Frontal cortex (tissue), 3 donors: ENCODE measurements at regions not wholly inside any gene's neighbourhood (a gene's known extent, or its start where the extent isn't known, plus 50 kb on each side); places are given as distances from the start of the nearest gene placed in this dataset.
"Not testable (repeated sequence)": the region's sequence is repeated elsewhere in the genome, so short reads cannot be mapped to it uniquely, and the experiment has no call there.

Source experiments
- DNase-seq, 2 donors: peaks; one replicate each; pipeline ENCODE4 v3.0.0; 2012; ENCODE audit warnings: low spot score in 2 of 2
- FAIRE-seq: peaks from 2 replicates; lab custom pipeline; 2012; peaks lifted over from hg19 to GRCh38; lab: Jason Lieb, UNC
- donor health status: control.
- donor health status: control.
- donor health status: control.

- no peak for DNase-seq
- no peak for FAIRE-seq
These were observed 155.5 kb downstream of the GJA1 start for GRCh38 chr6:121590916-121591315.

- DNase-seq = no peak
- FAIRE-seq = no peak
These were observed 157.0 kb downstream of the GJA1 start for GRCh38 chr6:121592261-121592935.

GRCh38 chr6:121593011-121593641, 157.7 kb downstream of the GJA1 start:
- FAIRE-seq (no peak), DNase-seq (no peak)

- FAIRE-seq = no peak
- DNase-seq = no peak
These were observed 158.6 kb downstream of the GJA1 start for GRCh38 chr6:121594053-121594452.

- DNase-seq (no peak), FAIRE-seq (no peak)
These were observed 160.2 kb downstream of the GJA1 start for GRCh38 chr6:121595646-121596045.

GRCh38 chr6:121596441-121596840, 161.0 kb downstream of the GJA1 start:
- FAIRE-seq (no peak), DNase-seq (no peak)

GRCh38 chr6:121597654-121598053, 162.2 kb downstream of the GJA1 start:
- FAIRE-seq (no peak), DNase-seq (no peak)

- not testable (repeated sequence) for FAIRE-seq, DNase-seq
These were observed 163.9 kb downstream of the GJA1 start for GRCh38 chr6:121599331-121599730.

GRCh38 chr6:121600389-121601168, 165.1 kb downstream of the GJA1 start:
- no peak for FAIRE-seq
- DNase-seq = no peak

GRCh38 chr6:121603486-121603885, 168.0 kb downstream of the GJA1 start:
- FAIRE-seq (no peak), DNase-seq (no peak)

- no peak for DNase-seq
- FAIRE-seq = no peak
These were observed 172.3 kb downstream of the GJA1 start for GRCh38 chr6:121607721-121608120.

GRCh38 chr6:121608270-121608669, 172.8 kb downstream of the GJA1 start:
- FAIRE-seq (no peak), DNase-seq (no peak)

- FAIRE-seq (no peak), DNase-seq (no peak)
These were observed 173.8 kb downstream of the GJA1 start for GRCh38 chr6:121609281-121609680.

GRCh38 chr6:121612927-121613326, 177.5 kb downstream of the GJA1 start:
- no peak for DNase-seq
- FAIRE-seq = no peak

- FAIRE-seq (no peak), DNase-seq (no peak)
These were observed 178.7 kb downstream of the GJA1 start for GRCh38 chr6:121614115-121614514.

- DNase-seq = no peak
- no peak for FAIRE-seq
These were observed 180.0 kb downstream of the GJA1 start for GRCh38 chr6:121615493-121615892.

- DNase-seq (no peak), FAIRE-seq (no peak)
These were observed 181.0 kb downstream of the GJA1 start for GRCh38 chr6:121616406-121616805.

GRCh38 chr6:121617388-121617787, 181.9 kb downstream of the GJA1 start:
- DNase-seq (no peak), FAIRE-seq (no peak)

- no peak for DNase-seq
- FAIRE-seq = no peak
These were observed 183.6 kb downstream of the GJA1 start for GRCh38 chr6:121619013-121619412.

- no peak for FAIRE-seq
- no peak for DNase-seq
These were observed 184.7 kb downstream of the GJA1 start for GRCh38 chr6:121619987-121620740.
